TTC549 (cell line): ENCODE measurements at regions not wholly inside any gene's neighbourhood (a gene's known extent, or its start where the extent isn't known, plus 50 kb on each side); places are given as distances from the start of the nearest gene placed in this dataset.
"Not testable (repeated sequence)": the region's sequence is repeated elsewhere in the genome, so short reads cannot be mapped to it uniquely, and the experiment has no call there.

Experiments
- FAIRE-seq: peaks from 2 replicates; lab custom pipeline; 2012; peaks lifted over from hg19 to GRCh38; lab: Jason Lieb, UNC

- FAIRE-seq = no peak
Observed at GRCh38 chr2:13227578-13227977, 510.8 kb downstream of the TRIB2 start.

- no peak for FAIRE-seq
Observed at GRCh38 chr2:13230221-13230620, 513.5 kb downstream of the TRIB2 start.

GRCh38 chr2:13240061-13240460 lies 523.3 kb downstream of the TRIB2 start:
- FAIRE-seq = no peak

- FAIRE-seq = no peak
Observed at GRCh38 chr2:13240789-13241487, 524.2 kb downstream of the TRIB2 start.

- no peak for FAIRE-seq
Observed at GRCh38 chr2:13252615-13253014, 535.9 kb downstream of the TRIB2 start.

- no peak for FAIRE-seq
Observed at GRCh38 chr2:13255485-13255884, 538.7 kb downstream of the TRIB2 start.

GRCh38 chr2:13260402-13260801 lies 543.7 kb downstream of the TRIB2 start:
- FAIRE-seq = no peak

GRCh38 chr2:13266166-13266565 lies 549.4 kb downstream of the TRIB2 start:
- no peak for FAIRE-seq

- FAIRE-seq = no peak
Observed at GRCh38 chr2:13284688-13285087, 568.0 kb downstream of the TRIB2 start.

- FAIRE-seq = no peak
Observed at GRCh38 chr2:13289310-13289709, 572.6 kb downstream of the TRIB2 start.

GRCh38 chr2:13308478-13308805 lies 591.7 kb downstream of the TRIB2 start:
- FAIRE-seq = not testable (repeated sequence)

- FAIRE-seq = no peak
Observed at GRCh38 chr2:13308989-13309388, 592.3 kb downstream of the TRIB2 start.

- no peak for FAIRE-seq
Observed at GRCh38 chr2:13332060-13332459, 615.3 kb downstream of the TRIB2 start.

- peak; percentile 100 for FAIRE-seq
Observed at GRCh38 chr2:13334071-13334470, 617.3 kb downstream of the TRIB2 start.

- no peak for FAIRE-seq
Observed at GRCh38 chr2:13334545-13334944, 617.8 kb downstream of the TRIB2 start.

GRCh38 chr2:13335862-13336535 lies 619.3 kb downstream of the TRIB2 start:
- no peak for FAIRE-seq

GRCh38 chr2:13351068-13351467 lies 634.3 kb downstream of the TRIB2 start:
- FAIRE-seq = no peak

GRCh38 chr2:13353083-13353482 lies 636.3 kb downstream of the TRIB2 start:
- FAIRE-seq = no peak

GRCh38 chr2:13354031-13354430 lies 637.3 kb downstream of the TRIB2 start:
- no peak for FAIRE-seq

- not testable (repeated sequence) for FAIRE-seq
Observed at GRCh38 chr2:13381928-13382327, 665.2 kb downstream of the TRIB2 start.

GRCh38 chr2:13389172-13389571 lies 672.4 kb downstream of the TRIB2 start:
- FAIRE-seq = not testable (repeated sequence)

- FAIRE-seq = no peak
Observed at GRCh38 chr2:13390676-13391075, 673.9 kb downstream of the TRIB2 start.

GRCh38 chr2:13401312-13401711 lies 684.6 kb downstream of the TRIB2 start:
- no peak for FAIRE-seq

- no peak for FAIRE-seq
Observed at GRCh38 chr2:13413989-13414388, 697.3 kb downstream of the TRIB2 start.
